Smooth muscle cell (in vitro differentiated cells): ENCODE measurements at regions not wholly inside any gene's neighbourhood (a gene's known extent, or its start where the extent isn't known, plus 50 kb on each side); places are given as distances from the start of the nearest gene placed in this dataset.

Experiments
- DNase-seq: peaks from one replicate; lab custom pipeline; 2025; ENCODE audit not compliant: unreplicated experiment; lab: John Stamatoyannopoulos, UW
- H2AFZ ChIP-seq: fragments of 200-600 bp; sonication (generic); 2 replicates; pipeline ENCODE4 v1.6.0; 2016; ENCODE audit warnings: antibody characterized with exemption, low read depth, mild to moderate bottlenecking
- H3F3A ChIP-seq: fragments of 200-600 bp; sonication (generic); 2 replicates; pipeline ENCODE4 v1.6.0; 2017; ENCODE audit warnings: antibody characterized with exemption, low read depth
- H3K27ac ChIP-seq: fragments of 200-600 bp; sonication (generic); 2 replicates; pipeline ENCODE4 v1.5.1; 2016; ENCODE audit warnings: low read depth, mild to moderate bottlenecking
- H3K27me3 ChIP-seq: fragments of 200-600 bp; sonication (generic); 2 replicates; pipeline ENCODE4 v1.6.1; 2016; ENCODE audit warnings: low read depth, mild to moderate bottlenecking
- H3K36me3 ChIP-seq: fragments of 200-600 bp; sonication (generic); 2 replicates; pipeline ENCODE4 v1.5.1; 2016; ENCODE audit warnings: low read depth
- H3K4me1 ChIP-seq: fragments of 200-600 bp; sonication (generic); 2 replicates; pipeline ENCODE4 v1.5.1; 2016; ENCODE audit warnings: low read depth
- H3K4me2 ChIP-seq: fragments of 200-600 bp; sonication (generic); 2 replicates; pipeline ENCODE4 v1.6.0; 2016; ENCODE audit warnings: mild to moderate bottlenecking
- H3K4me3 ChIP-seq: fragments of 200-600 bp; sonication (generic); 2 replicates; pipeline ENCODE4 v1.5.1; 2016; ENCODE audit warnings: mild to moderate bottlenecking
- H3K79me2 ChIP-seq: fragments of 200-600 bp; sonication (generic); 2 replicates; pipeline ENCODE4 v1.6.0; 2016; ENCODE audit warnings: low read depth, mild to moderate bottlenecking
- H3K9ac ChIP-seq: fragments of 200-600 bp; sonication (generic); 2 replicates; pipeline ENCODE4 v1.6.0; 2016; ENCODE audit warnings: low read depth
- H3K9me3 ChIP-seq: fragments of 200-600 bp; sonication (generic); replicated peaks from 2 replicates; pipeline ENCODE4 v1.5.1; 2016; ENCODE audit warnings: low read depth
- H4K20me1 ChIP-seq: fragments of 200-600 bp; sonication (generic); 2 replicates; pipeline ENCODE4 v1.6.0; 2016; ENCODE audit warnings: low read depth
- WGBS: methylation state at CpG from one replicate; pipeline ENCODE4 v1.1.7; 2016; ENCODE audit warnings: low lambda C conversion rate; 5-methylcytosine and 5-hydroxymethylcytosine counted together
- TF ChIP-seq, protein P1 (sequence below): fragments of 200-600 bp; sonication (generic); IDR thresholded peaks from 2 replicates; pipeline ENCODE4 v1.5.1; 2017; ENCODE audit warnings: borderline replicate concordance, mild to moderate bottlenecking, antibody characterized with exemption; ENCODE audit not compliant: insufficient read depth, poor library complexity, severe bottlenecking

- TF ChIP-seq, protein P1, sequence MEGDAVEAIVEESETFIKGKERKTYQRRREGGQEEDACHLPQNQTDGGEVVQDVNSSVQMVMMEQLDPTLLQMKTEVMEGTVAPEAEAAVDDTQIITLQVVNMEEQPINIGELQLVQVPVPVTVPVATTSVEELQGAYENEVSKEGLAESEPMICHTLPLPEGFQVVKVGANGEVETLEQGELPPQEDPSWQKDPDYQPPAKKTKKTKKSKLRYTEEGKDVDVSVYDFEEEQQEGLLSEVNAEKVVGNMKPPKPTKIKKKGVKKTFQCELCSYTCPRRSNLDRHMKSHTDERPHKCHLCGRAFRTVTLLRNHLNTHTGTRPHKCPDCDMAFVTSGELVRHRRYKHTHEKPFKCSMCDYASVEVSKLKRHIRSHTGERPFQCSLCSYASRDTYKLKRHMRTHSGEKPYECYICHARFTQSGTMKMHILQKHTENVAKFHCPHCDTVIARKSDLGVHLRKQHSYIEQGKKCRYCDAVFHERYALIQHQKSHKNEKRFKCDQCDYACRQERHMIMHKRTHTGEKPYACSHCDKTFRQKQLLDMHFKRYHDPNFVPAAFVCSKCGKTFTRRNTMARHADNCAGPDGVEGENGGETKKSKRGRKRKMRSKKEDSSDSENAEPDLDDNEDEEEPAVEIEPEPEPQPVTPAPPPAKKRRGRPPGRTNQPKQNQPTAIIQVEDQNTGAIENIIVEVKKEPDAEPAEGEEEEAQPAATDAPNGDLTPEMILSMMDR = no peak
- H3K36me3 ChIP-seq = no peaks in the 10 kb centered on the region
- H2AFZ ChIP-seq = no peak overlapping the region
- no peaks in the 10 kb centered on the region for H3K27me3 ChIP-seq
- no peak overlapping the region for H3K27ac ChIP-seq
- no peak overlapping the region for H3K4me3 ChIP-seq
- no peak overlapping the region for H3K9ac ChIP-seq
- no peaks in the 10 kb centered on the region for H3F3A ChIP-seq
- H4K20me1 ChIP-seq = no peaks in the 10 kb centered on the region
- WGBS = 95% methylated on average over 7 of the region's 7 CpGs
- no peaks in the 10 kb centered on the region for H3K4me1 ChIP-seq
- H3K9me3 ChIP-seq = no peaks in the 10 kb centered on the region
- no peaks in the 10 kb centered on the region for H3K79me2 ChIP-seq
- no peak overlapping the region for H3K4me2 ChIP-seq
- no peak for DNase-seq
Observed at GRCh38 chr10:28058746-28059145, 59.9 kb upstream of the ODAD2 start.

- no peaks in the 10 kb centered on the region for H3K79me2 ChIP-seq
- H3K27me3 ChIP-seq = no peaks in the 10 kb centered on the region
- H3K4me2 ChIP-seq = peak overlapping the region; percentile 5
- H3K4me3 ChIP-seq = no peak overlapping the region
- no peaks in the 10 kb centered on the region for H3K36me3 ChIP-seq
- H3K27ac ChIP-seq = peak overlapping the region; percentile 45
- no peaks in the 10 kb centered on the region for H3K4me1 ChIP-seq
- TF ChIP-seq, protein P1 = no peak
- no peaks in the 10 kb centered on the region for H4K20me1 ChIP-seq
- no peaks in the 10 kb centered on the region for H3K9me3 ChIP-seq
- 98% methylated on average over 5 of the region's 5 CpGs for WGBS
- H3F3A ChIP-seq = no peaks in the 10 kb centered on the region
- no peak overlapping the region for H2AFZ ChIP-seq
- H3K9ac ChIP-seq = no peak overlapping the region
- no peak for DNase-seq
Observed at GRCh38 chr10:28054228-28054860, 55.5 kb upstream of the ODAD2 start.

- Histone ChIP-seq H3K27me3 (no peaks in the 10 kb centered on the region), H3K4me1 (no peaks in the 10 kb centered on the region), H3K27ac (no peak overlapping the region), H3K9ac (no peak overlapping the region), H3K4me3 (no peak overlapping the region), H3K36me3 (no peaks in the 10 kb centered on the region), H3K79me2 (no peaks in the 10 kb centered on the region), H3K9me3 (no peaks in the 10 kb centered on the region), H3F3A (no peaks in the 10 kb centered on the region), H3K4me2 (no peak overlapping the region), H4K20me1 (no peaks in the 10 kb centered on the region), H2AFZ (no peak overlapping the region)
- WGBS = 70% methylated on average over 2 of the region's 2 CpGs
- TF ChIP-seq, protein P1 = no peak
- DNase-seq = no peak
Observed at GRCh38 chr10:28049286-28049685, 50.4 kb upstream of the ODAD2 start.
